ENCODE measurements at regions not wholly inside any gene's neighbourhood (a gene's known extent, or its start where the extent isn't known, plus 50 kb on each side); places are given as distances from the start of the nearest gene placed in this dataset.
A peak's percentile ranks its signal among the peaks of the same experiment; 100 is the strongest.

DNA sequence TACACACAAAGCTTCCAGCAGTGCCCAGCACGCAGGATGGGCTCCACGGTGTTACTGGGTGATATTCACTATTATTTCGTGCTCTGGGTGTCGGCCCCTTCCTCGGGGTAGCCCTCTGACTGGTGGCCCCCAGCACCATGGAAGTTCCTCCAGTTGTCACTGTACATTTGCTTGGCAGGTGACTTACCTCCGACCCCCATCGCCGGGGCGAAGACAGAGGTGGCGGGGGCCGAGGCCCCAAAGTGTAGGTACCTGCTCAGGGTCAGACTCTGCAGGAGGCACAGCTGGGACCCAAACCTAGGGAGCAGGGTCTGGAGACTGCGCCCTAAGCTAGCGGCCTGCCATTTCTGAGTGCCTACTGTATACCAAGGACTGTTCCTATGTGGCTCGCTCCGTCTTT, 98.9 kb downstream of the RFLNA start:
- DNase-seq: no peak

DNA sequence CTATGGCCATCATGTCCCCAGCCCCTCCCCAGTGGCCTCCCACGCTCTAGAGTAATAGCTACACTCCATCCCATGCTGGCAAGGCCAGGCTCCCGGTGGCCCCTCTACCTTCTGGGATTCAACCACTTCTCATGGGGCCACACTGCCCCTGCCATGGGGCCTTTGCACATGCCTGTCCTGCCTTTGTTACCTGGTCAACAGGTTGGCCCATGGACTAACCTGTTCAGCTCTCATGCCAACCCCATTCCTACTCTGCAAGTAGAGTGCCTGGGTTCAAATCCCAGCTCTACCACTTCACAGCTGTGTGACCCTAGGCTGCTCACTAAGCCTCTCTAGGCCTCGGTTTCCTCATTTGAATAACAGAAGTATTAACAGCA, 98.5 kb downstream of the RFLNA start:
- no peak for DNase-seq

- peak in 1 of 2 donors; percentile 35 for DNase-seq
These were observed 97.9 kb downstream of the RFLNA start for GRCh38 chr12:124392667-124393413.

- DNase-seq: peak; percentile 40 to 68
These were observed 97.4 kb downstream of the RFLNA start for GRCh38 chr12:124392271-124392666.

DNA sequence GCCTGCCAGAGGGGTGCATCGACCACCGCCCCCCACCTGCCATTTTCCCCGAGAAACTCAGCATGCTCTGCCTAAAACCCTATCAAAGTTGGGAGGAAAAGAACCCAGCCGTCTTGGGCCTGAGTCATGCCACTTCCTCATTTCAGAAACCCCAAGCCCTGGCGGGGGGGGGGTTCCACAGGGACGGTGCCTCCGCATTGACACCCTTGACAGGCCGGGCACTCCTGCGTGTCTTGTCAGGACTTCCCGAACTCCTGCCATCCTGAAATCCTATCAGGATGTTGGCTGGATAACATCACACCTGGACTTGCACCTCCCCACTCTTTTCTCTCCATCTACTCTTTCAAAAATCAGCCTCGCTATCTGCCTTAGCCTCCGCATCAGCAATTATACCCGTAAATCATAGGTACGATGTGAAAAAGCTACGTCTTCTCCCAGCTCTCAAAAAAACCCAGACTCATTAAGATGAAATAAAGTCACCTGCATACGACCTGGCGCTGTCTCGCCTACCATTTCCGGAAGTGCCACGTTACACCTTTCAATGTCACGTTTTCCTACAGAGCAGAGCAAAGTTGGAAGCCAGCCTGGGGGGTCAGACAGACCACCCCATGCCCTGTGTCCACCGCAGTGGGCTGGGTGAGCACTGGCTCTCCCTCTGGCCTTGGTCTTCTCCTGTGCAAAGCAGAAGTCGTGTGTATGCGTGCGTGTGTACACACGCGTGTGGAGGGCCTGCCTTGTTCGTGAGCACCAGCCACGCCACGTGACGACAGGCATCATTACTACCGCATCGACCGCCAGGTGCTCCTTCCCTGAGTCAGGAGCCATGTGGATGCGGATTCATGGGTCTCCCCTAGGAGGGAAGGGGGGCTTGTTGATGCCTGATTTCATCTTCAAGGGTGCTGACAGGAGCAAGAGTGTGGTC, 96.7 kb downstream of the RFLNA start:
- peak; percentile 87 to 92 for DNase-seq

DNA sequence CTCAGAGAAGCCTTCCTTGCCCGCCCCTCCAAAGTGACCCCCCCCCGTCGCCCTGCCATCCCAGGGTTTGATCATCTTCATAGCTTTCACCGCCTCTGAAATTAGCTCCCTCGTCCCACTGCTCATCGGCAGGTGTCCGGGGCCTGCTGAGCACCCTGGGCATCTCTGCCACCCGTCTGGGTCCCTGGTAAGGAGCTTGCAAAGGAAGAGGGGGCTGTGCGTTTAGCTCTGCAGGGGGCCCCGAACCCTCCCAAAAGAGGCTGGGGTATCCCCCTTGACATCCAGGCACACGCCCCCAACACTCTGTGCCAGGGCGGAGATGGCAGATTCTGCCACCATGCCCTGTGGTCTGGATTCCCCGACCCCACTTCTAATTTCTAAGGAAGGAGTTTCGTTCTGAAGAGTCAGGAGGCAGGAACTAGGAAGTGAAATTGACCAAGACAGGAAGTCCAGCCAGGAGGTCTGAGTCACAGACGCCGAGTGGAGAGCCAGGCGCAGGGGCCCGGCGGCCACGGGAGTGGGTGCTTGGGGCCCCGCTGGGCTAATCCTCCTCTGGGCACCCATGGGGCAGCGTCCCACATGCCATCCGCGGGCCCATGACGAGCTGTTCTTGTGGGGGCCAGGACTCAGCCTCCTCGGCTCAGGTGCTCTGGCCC, 95.7 kb downstream of the RFLNA start:
- peak; percentile 95 for DNase-seq

DNA sequence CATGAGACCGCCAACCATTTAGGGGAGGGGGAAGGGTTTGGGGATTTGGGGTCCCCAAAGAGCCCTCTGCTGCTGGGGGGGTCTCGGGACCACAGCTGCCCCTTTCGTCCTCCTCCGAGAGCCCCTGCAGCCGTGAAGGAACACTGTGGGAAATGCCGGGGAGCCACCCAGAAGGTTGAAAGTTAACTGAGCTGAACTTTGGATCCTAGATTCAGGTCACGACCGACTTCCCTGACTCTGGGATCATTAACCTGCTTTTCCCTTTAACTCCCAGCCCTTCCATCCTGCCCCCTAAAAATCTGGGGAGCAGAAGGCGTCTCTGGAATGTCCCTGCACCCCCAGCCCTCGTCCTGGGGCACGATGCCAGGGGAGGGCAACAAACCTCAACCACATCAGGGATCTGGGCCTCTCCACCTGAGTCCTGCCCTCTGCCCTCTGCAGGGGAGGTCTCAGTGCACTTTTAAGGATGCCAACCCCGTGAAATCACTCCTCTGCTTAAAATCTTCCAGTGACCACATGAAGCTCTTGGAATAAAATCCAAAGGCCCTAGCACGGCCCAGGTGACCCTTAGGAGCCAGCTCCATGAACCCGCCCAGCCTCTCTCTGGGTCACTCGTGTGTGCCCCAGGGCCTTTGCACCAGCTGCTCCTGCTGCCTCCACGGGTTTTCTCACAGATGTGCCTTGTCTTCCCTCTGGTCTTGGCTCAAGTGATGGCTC, 95.0 kb downstream of the RFLNA start:
- no peak for DNase-seq

- peak; percentile 55 to 64 for DNase-seq
These were observed 94.3 kb downstream of the RFLNA start for GRCh38 chr12:124389138-124389724.

- peak; percentile 66 to 67 for DNase-seq
These were observed 93.8 kb downstream of the RFLNA start for GRCh38 chr12:124388679-124389137.

- no peak for DNase-seq
These were observed 93.3 kb downstream of the RFLNA start for GRCh38 chr12:124388038-124388671.

GRCh38 chr12:124387528-124387911, 92.6 kb downstream of the RFLNA start:
- no peak for DNase-seq

DNA sequence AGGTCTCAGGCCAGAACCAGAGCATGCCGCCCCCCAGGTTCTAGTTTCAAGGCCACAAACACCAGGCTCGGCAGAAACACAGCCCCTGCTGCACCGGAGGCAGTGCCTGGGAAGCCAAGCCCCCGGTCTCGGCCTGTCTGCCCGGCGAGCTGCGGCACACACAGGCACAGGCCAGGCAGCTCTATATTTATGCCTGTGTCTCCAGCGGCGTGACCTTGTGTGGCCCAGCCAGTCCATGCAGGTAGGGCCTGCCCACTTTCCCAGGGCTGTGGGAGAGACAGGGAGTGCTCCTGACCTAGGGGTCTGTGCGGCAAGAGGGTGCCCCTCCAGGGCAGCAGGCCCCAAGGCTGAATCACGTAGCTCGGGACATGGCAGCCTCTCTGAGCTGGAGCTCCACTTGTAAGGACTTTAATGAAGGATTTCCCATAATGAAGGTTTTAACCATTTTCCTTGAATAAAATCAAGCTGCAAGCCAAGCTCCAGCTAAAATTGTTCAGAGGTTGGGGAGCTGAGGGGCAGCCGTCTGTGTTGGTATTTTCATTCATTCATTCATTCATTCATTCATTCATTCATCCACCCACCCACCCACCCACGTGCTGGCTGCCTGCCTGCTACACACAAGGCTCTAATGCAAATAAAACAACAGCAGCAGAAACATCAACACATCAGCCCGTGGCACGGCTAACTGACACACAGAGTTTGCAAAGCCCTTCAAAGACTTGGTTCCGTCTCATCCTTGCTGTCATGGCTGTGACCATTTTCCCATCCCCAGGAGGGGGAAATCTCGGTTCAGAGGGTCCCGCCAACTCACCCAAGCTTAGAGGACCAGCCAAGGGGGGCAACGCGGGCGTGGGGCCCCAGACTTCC, 92.0 kb downstream of the RFLNA start:
- no peak for DNase-seq

GRCh38 chr12:124386059-124386458, 91.2 kb downstream of the RFLNA start:
- no peak for DNase-seq

GRCh38 chr12:124385219-124385969, 90.5 kb downstream of the RFLNA start:
- DNase-seq: no peak

- DNase-seq: no peak
These were observed 89.5 kb downstream of the RFLNA start for GRCh38 chr12:124384299-124384894.

- DNase-seq: no peak
These were observed 88.1 kb downstream of the RFLNA start for GRCh38 chr12:124383028-124383427.

GRCh38 chr12:124381456-124382296, 86.8 kb downstream of the RFLNA start:
- DNase-seq: peak; percentile 82 to 87

DNA sequence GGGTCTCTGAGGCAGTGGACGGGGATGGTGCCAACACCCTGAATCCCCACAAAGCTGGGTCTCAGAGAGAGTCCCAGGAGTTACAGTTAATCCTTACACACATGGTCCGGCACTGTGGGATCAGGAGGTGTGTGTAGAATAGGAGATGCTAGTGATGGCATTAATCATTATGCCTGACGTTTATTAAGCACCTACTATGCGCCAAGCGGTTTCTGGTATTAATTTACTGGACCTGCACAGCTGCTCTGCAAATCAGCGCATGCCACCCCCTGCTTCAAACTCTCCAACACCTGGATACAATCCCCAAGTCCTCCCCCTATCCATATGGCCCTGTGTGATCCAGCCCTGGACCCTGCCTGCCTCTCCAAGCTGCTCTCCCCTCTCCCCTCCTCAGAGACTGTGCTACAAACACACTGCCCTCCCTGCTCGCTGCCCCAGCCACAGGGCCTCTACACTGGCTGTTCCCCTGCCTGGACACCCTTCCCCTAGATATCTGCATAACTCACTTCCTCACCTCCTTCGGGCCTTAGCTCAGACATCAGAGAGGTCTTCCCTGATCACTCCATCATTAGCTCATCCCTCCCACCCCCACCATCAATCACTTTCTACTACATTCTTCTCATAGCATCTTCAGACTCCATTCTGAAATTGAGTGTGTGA, 86.0 kb downstream of the RFLNA start:
- peak; percentile 33 to 44 for DNase-seq
